ENCODE measurements at regions not wholly inside any gene's neighbourhood (a gene's known extent, or its start where the extent isn't known, plus 50 kb on each side); places are given as distances from the start of the nearest gene placed in this dataset.

DNA sequence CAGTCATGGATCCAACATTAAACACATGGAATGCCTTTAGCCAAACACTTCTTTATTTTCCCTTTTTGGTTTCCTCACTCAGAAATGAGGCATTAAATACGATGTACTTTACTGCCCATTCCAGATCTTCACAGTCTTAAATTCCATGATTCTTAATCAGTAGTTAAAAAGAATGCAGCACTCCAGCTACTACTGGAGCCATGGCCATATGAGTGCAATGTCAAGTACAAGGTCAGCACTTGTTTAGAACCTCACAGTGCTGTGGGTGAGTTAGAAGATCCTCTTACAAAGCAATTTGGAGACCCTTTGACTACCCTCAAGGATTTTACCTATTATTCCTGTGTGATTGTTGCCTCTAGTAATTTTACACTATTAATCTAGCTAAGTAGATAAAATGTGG lies 550.3 kb upstream of the LRRTM1 start:
- Histone ChIP-seq H3K4me2 (no peak overlapping the region), H3K4me1 (no peaks in the 10 kb centered on the region), H3K4me3 (no peak overlapping the region), H3K9me3 (peaks cover 11% of the 10 kb centered on the region; the same call in 2 of the 3 replicates), H3K27ac (no peak overlapping the region)
- 5% methylated on average over 1 of the region's 1 CpG for WGBS (ENCODE audit: missing lambda C conversion rate)
- ATAC-seq (no peak), DNase-seq (ENCODE audit: low read depth in 1 of 2, low spot score in 1 of 2) (no peak), FAIRE-seq (no peak)
- TF ChIP-seq RARB (CRISPR knock-in tag; IDR thresholded peaks at IDR 0.05) (no peak), RAD21 (conservative IDR thresholded peaks at IDR 0.05 in 1 of 2, IDR thresholded peaks at IDR 0.05 in 1 of 2) (no peak), CBX8 (IDR thresholded peaks at IDR 0.05) (no peak), NR3C1 (IDR thresholded peaks at IDR 0.05) (no peak), BHLHE40 (IDR thresholded peaks at IDR 0.05; ENCODE audit: low read depth, low read length) (no peak), EP300 (IDR thresholded peaks at IDR 0.05) (no peak), CBX2 (IDR thresholded peaks at IDR 0.05; ENCODE audit: borderline replicate concordance, low read depth) (no peak), ESRRA (IDR thresholded peaks at IDR 0.05; ENCODE audit: borderline replicate concordance, low read length) (no peak), JUNB (IDR thresholded peaks at IDR 0.05) (no peak), ZNF302 (CRISPR knock-in tag; IDR thresholded peaks at IDR 0.05) (no peak), HOXB13 (CRISPR knock-in tag; IDR thresholded peaks at IDR 0.05; ENCODE audit: low read depth) (no peak), SREBF2 (IDR thresholded peaks at IDR 0.05) (no peak), ZSCAN20 (CRISPR knock-in tag; IDR thresholded peaks at IDR 0.05) (no peak), MAFK (IDR thresholded peaks at IDR 0.05; ENCODE audit: partially characterized antibody) (no peak), CHD4 (IDR thresholded peaks at IDR 0.05; ENCODE audit: borderline replicate concordance) (no peak)
- TF ChIP-seq, protein P1, sequence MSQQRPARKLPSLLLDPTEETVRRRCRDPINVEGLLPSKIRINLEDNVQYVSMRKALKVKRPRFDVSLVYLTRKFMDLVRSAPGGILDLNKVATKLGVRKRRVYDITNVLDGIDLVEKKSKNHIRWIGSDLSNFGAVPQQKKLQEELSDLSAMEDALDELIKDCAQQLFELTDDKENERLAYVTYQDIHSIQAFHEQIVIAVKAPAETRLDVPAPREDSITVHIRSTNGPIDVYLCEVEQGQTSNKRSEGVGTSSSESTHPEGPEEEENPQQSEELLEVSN (IDR thresholded peaks at IDR 0.05; ENCODE audit: borderline replicate concordance, low read depth), result no peak
- TF ChIP-seq, protein P2, sequence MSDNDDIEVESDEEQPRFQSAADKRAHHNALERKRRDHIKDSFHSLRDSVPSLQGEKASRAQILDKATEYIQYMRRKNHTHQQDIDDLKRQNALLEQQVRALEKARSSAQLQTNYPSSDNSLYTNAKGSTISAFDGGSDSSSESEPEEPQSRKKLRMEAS (IDR thresholded peaks at IDR 0.05), result no peak
- TF ChIP-seq, protein P3, sequence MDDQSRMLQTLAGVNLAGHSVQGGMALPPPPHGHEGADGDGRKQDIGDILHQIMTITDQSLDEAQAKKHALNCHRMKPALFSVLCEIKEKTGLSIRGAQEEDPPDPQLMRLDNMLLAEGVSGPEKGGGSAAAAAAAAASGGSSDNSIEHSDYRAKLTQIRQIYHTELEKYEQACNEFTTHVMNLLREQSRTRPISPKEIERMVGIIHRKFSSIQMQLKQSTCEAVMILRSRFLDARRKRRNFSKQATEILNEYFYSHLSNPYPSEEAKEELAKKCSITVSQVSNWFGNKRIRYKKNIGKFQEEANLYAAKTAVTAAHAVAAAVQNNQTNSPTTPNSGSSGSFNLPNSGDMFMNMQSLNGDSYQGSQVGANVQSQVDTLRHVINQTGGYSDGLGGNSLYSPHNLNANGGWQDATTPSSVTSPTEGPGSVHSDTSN (IDR thresholded peaks at IDR 0.05), result no peak
- TF ChIP-seq, protein P4, sequence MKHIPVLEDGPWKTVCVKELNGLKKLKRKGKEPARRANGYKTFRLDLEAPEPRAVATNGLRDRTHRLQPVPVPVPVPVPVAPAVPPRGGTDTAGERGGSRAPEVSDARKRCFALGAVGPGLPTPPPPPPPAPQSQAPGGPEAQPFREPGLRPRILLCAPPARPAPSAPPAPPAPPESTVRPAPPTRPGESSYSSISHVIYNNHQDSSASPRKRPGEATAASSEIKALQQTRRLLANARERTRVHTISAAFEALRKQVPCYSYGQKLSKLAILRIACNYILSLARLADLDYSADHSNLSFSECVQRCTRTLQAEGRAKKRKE (CRISPR knock-in tag; IDR thresholded peaks at IDR 0.05; ENCODE audit: low read depth), result no peak
- TF ChIP-seq, protein P5, sequence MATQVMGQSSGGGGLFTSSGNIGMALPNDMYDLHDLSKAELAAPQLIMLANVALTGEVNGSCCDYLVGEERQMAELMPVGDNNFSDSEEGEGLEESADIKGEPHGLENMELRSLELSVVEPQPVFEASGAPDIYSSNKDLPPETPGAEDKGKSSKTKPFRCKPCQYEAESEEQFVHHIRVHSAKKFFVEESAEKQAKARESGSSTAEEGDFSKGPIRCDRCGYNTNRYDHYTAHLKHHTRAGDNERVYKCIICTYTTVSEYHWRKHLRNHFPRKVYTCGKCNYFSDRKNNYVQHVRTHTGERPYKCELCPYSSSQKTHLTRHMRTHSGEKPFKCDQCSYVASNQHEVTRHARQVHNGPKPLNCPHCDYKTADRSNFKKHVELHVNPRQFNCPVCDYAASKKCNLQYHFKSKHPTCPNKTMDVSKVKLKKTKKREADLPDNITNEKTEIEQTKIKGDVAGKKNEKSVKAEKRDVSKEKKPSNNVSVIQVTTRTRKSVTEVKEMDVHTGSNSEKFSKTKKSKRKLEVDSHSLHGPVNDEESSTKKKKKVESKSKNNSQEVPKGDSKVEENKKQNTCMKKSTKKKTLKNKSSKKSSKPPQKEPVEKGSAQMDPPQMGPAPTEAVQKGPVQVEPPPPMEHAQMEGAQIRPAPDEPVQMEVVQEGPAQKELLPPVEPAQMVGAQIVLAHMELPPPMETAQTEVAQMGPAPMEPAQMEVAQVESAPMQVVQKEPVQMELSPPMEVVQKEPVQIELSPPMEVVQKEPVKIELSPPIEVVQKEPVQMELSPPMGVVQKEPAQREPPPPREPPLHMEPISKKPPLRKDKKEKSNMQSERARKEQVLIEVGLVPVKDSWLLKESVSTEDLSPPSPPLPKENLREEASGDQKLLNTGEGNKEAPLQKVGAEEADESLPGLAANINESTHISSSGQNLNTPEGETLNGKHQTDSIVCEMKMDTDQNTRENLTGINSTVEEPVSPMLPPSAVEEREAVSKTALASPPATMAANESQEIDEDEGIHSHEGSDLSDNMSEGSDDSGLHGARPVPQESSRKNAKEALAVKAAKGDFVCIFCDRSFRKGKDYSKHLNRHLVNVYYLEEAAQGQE (IDR thresholded peaks at IDR 0.05), result no peak
- POLR2A ChIA-PET, result no interaction called here
- CTCF ChIA-PET, result no interaction called here

DNA sequence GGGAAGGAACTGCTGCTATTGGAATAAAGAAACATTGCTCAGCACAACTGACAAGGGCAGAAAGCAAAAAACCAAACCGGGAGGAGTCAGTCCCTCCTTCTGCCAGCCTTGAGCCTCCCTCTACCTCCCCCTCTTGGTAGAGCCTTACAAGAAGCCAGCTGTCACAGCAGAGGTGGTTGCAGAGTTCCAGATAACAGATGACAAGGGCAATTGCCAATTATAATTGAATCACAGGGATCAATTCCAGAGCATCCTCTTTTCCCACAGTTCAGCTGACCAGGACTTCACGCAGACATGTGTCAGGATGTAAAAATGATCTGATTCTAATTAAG lies 548.2 kb upstream of the LRRTM1 start:
- no peak overlapping the region for H3K4me3 ChIP-seq
- WGBS (ENCODE audit: missing lambda C conversion rate), result 2% methylated on average over 2 of the region's 2 CpGs
- H3K4me2 ChIP-seq, result no peak overlapping the region
- POLR2A ChIA-PET, result no interaction called here
- CTCF ChIA-PET, result no interaction called here
- no peaks in the 10 kb centered on the region for H3K4me1 ChIP-seq
- no peak for TF ChIP-seq HOXA7 (CRISPR knock-in tag; IDR thresholded peaks at IDR 0.05)
- TF ChIP-seq ZC3H11A (IDR thresholded peaks at IDR 0.05), result no peak
- TF ChIP-seq CHD2 (IDR thresholded peaks at IDR 0.05; ENCODE audit: low read length, partially characterized antibody), result no peak
- no peak for TF ChIP-seq GATA3 (IDR thresholded peaks at IDR 0.05; ENCODE audit: borderline replicate concordance)
- TF ChIP-seq CEBPB (IDR thresholded peaks at IDR 0.05), result no peak
- TF ChIP-seq, protein P6, sequence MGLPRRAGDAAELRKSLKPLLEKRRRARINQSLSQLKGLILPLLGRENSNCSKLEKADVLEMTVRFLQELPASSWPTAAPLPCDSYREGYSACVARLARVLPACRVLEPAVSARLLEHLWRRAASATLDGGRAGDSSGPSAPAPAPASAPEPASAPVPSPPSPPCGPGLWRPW (IDR thresholded peaks at IDR 0.05), result no peak
- no peak for TF ChIP-seq KDM1A (IDR thresholded peaks at IDR 0.05; ENCODE audit: low read depth)
- TF ChIP-seq RFX5 (IDR thresholded peaks at IDR 0.05), result no peak
- FAIRE-seq, result no peak
- no peak overlapping the region for H3K27ac ChIP-seq
- no peak for ATAC-seq
- no peak for DNase-seq (ENCODE audit: low read depth in 1 of 2, low spot score in 1 of 2)
- H3K9me3 ChIP-seq, result peaks cover 7% of the 10 kb centered on the region; the same call in 2 of the 3 replicates
